Neural progenitor cell (in vitro differentiated cells): ENCODE measurements at regions not wholly inside any gene's neighbourhood (a gene's known extent, or its start where the extent isn't known, plus 50 kb on each side); places are given as distances from the start of the nearest gene placed in this dataset.

Source experiments
- DNase-seq: peaks from one replicate; pipeline ENCODE4 v3.0.0-alpha.2; 2016; ENCODE audit warnings: low spot score
- H2AFZ ChIP-seq: fragments of 200-600 bp; sonication (generic); replicated peaks from 2 replicates; pipeline ENCODE4 v1.6.1; 2016; ENCODE audit warnings: antibody characterized with exemption
- H3F3A ChIP-seq: fragments of 200-600 bp; sonication (generic); 2 replicates; pipeline ENCODE4 v1.6.1; 2016; ENCODE audit warnings: antibody characterized with exemption, low read depth
- H3K27ac ChIP-seq: fragments of 200-600 bp; sonication (generic); 2 replicates; pipeline ENCODE4 v1.5.1; 2016; ENCODE audit warnings: mild to moderate bottlenecking
- H3K27me3 ChIP-seq: fragments of 200-600 bp; sonication (generic); 2 replicates; pipeline ENCODE4 v1.6.1; 2016; ENCODE audit warnings: mild to moderate bottlenecking, moderate library complexity
- H3K36me3 ChIP-seq: fragments of 200-600 bp; sonication (generic); 2 replicates; pipeline ENCODE4 v1.5.1; 2016
- H3K4me1 ChIP-seq: fragments of 200-600 bp; sonication (generic); 2 replicates; pipeline ENCODE4 v1.6.1; 2016; ENCODE audit warnings: mixed run types
- H3K4me2 ChIP-seq: fragments of 200-600 bp; sonication (generic); 2 replicates; pipeline ENCODE4 v1.6.1; 2016
- H3K4me3 ChIP-seq: fragments of 200-600 bp; sonication (generic); 2 replicates; pipeline ENCODE4 v1.5.1; 2016
- H3K79me2 ChIP-seq: fragments of 200-600 bp; sonication (generic); 2 replicates; pipeline ENCODE4 v1.6.1; 2016; ENCODE audit warnings: low read depth
- H3K9ac ChIP-seq: fragments of 200-600 bp; sonication (generic); 2 replicates; pipeline ENCODE4 v1.6.1; 2016
- H3K9me3 ChIP-seq: fragments of 200-600 bp; sonication (generic); 2 replicates; pipeline ENCODE4 v1.5.1; 2016; ENCODE audit warnings: low read depth
- H4K20me1 ChIP-seq: fragments of 200-600 bp; sonication (generic); 2 replicates; pipeline ENCODE4 v1.6.1; 2016; ENCODE audit warnings: low read depth
- H3K27ac Mint-ChIP-seq: 3 replicates; pipeline ENCODE4 v1.8.0; 2021; ENCODE audit warnings: mixed read lengths
- H3K27me3 Mint-ChIP-seq: 2 replicates; pipeline ENCODE4 v1.8.0; 2022; ENCODE audit warnings: low read depth, mild to moderate bottlenecking, inconsistent platforms, moderate library complexity, mixed read lengths; ENCODE audit not compliant: insufficient read depth
- H3K36me3 Mint-ChIP-seq: 3 replicates; pipeline ENCODE4 v1.8.0; 2021; ENCODE audit warnings: mixed read lengths
- H3K4me1 Mint-ChIP-seq: 3 replicates; pipeline ENCODE4 v1.8.0; 2021; ENCODE audit warnings: mixed read lengths
- H3K4me3 Mint-ChIP-seq: 3 replicates; pipeline ENCODE4 v1.8.0; 2021; ENCODE audit warnings: mild to moderate bottlenecking, moderate library complexity, mixed read lengths
- H3K9me3 Mint-ChIP-seq: 3 replicates; pipeline ENCODE4 v1.8.0; 2020; ENCODE audit warnings: mixed read lengths
- EZH2 ChIP-seq: fragments of 200-600 bp; sonication (generic); IDR thresholded peaks from 2 replicates; pipeline ENCODE4 v1.6.1; 2017; ENCODE audit warnings: antibody characterized with exemption, mild to moderate bottlenecking, moderate library complexity
- EZH2phosphoT487 ChIP-seq: fragments of 200-600 bp; sonication (generic); IDR thresholded peaks from 2 replicates; pipeline ENCODE4 v1.6.1; 2017; ENCODE audit warnings: antibody characterized with exemption
- TF ChIP-seq, protein P1 (sequence below): fragments of 200-600 bp; sonication (generic); IDR thresholded peaks from 2 replicates; pipeline ENCODE4 v1.5.1; 2017; ENCODE audit warnings: antibody characterized with exemption, mild to moderate bottlenecking

DNA sequence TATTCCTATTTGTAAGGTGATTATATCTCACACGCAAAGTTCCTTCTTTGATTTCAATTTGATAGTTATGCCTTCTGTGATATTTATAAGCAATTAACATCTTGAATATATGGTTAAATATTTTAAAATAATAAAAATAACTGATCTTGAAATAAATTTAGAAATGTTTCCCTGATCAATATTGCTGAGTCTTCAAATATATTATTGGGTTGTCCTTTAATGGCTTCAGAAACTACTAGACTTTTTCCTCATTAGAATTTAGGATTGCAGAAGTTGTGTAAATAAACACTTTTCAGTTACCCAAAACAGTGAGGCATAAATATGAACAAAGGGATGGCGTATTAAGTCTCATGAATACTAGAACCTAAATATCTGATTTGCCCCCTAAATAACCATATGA lies 252.3 kb upstream of the PRR20A start:
- no peaks in the 10 kb centered on the region for H3K9me3 Mint-ChIP-seq
- no peaks in the 10 kb centered on the region for H3K4me1 Mint-ChIP-seq
- H2AFZ ChIP-seq: no peak overlapping the region
- no peak overlapping the region for H3K27ac ChIP-seq
- H3K27me3 ChIP-seq: no peaks in the 10 kb centered on the region
- H3K36me3 Mint-ChIP-seq: no peaks in the 10 kb centered on the region
- H3K79me2 ChIP-seq: no peaks in the 10 kb centered on the region
- H4K20me1 ChIP-seq: no peaks in the 10 kb centered on the region
- H3K4me2 ChIP-seq: no peak overlapping the region
- no peak for DNase-seq
- no peak overlapping the region for H3K27ac Mint-ChIP-seq
- peaks cover 3% of the 10 kb centered on the region for H3K27me3 Mint-ChIP-seq
- no peak overlapping the region for H3K4me3 Mint-ChIP-seq
- H3K4me1 ChIP-seq: no peaks in the 10 kb centered on the region
- no peaks in the 10 kb centered on the region for H3K36me3 ChIP-seq
- no peaks in the 10 kb centered on the region for H3K9me3 ChIP-seq
- H3K9ac ChIP-seq: no peak overlapping the region
- TF ChIP-seq EZH2phosphoT487 (no peak), EZH2 (no peak)
- TF ChIP-seq, protein P1, sequence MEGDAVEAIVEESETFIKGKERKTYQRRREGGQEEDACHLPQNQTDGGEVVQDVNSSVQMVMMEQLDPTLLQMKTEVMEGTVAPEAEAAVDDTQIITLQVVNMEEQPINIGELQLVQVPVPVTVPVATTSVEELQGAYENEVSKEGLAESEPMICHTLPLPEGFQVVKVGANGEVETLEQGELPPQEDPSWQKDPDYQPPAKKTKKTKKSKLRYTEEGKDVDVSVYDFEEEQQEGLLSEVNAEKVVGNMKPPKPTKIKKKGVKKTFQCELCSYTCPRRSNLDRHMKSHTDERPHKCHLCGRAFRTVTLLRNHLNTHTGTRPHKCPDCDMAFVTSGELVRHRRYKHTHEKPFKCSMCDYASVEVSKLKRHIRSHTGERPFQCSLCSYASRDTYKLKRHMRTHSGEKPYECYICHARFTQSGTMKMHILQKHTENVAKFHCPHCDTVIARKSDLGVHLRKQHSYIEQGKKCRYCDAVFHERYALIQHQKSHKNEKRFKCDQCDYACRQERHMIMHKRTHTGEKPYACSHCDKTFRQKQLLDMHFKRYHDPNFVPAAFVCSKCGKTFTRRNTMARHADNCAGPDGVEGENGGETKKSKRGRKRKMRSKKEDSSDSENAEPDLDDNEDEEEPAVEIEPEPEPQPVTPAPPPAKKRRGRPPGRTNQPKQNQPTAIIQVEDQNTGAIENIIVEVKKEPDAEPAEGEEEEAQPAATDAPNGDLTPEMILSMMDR: no peak
- H3F3A ChIP-seq: no peaks in the 10 kb centered on the region
- no peak overlapping the region for H3K4me3 ChIP-seq

DNA sequence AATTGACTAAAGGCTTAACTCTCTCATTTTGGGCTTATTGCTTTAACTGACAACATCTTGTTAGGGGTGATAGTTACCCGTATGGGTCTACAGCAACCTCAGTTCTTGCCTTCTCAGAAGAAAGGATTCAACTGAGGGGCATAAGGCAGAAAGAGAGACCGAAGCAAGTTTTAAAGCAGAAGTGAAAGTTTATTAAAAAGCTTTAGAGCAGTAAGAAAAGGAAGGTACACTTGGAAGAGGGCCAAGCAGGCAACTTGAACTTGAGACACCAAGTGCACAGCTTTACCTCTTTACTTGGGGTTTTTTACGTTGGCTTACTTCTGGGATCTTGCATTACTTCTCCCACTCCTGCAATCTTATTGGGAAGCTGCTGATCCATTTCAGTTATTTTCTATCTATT lies 246.9 kb upstream of the PRR20A start:
- no peaks in the 10 kb centered on the region for H3K27me3 Mint-ChIP-seq

GRCh38 chr13:56900549-56901279 lies 240.0 kb upstream of the PRR20A start:
- Histone ChIP-seq H3K9me3 (no peaks in the 10 kb centered on the region), H3K4me2 (no peak overlapping the region), H3F3A (no peaks in the 10 kb centered on the region), H3K27me3 (no peaks in the 10 kb centered on the region), H3K79me2 (no peaks in the 10 kb centered on the region), H3K9ac (no peak overlapping the region), H4K20me1 (no peaks in the 10 kb centered on the region), H3K4me3 (no peak overlapping the region), H3K4me1 (no peaks in the 10 kb centered on the region), H3K27ac (no peak overlapping the region), H2AFZ (no peak overlapping the region), H3K36me3 (no peaks in the 10 kb centered on the region)
- Mint-ChIP-seq H3K36me3 (no peaks in the 10 kb centered on the region), H3K4me3 (no peak overlapping the region), H3K9me3 (no peaks in the 10 kb centered on the region), H3K4me1 (no peaks in the 10 kb centered on the region), H3K27me3 (no peaks in the 10 kb centered on the region), H3K27ac (no peak overlapping the region)
- TF ChIP-seq, protein P1: no peak
- TF ChIP-seq EZH2: no peak
- TF ChIP-seq EZH2phosphoT487: no peak
- DNase-seq: no peak

More for the DNA sequence above, 246.9 kb upstream of the PRR20A start:
- Histone ChIP-seq H2AFZ (no peak overlapping the region), H3K36me3 (no peaks in the 10 kb centered on the region), H3K4me3 (no peak overlapping the region), H3K79me2 (no peaks in the 10 kb centered on the region), H3K4me2 (no peak overlapping the region), H4K20me1 (no peaks in the 10 kb centered on the region), H3K27ac (no peak overlapping the region), H3K4me1 (no peaks in the 10 kb centered on the region), H3F3A (no peaks in the 10 kb centered on the region), H3K27me3 (no peaks in the 10 kb centered on the region), H3K9ac (no peak overlapping the region), H3K9me3 (no peaks in the 10 kb centered on the region)
- no peak overlapping the region for H3K27ac Mint-ChIP-seq
- H3K4me3 Mint-ChIP-seq: no peak overlapping the region
- TF ChIP-seq, protein P1: no peak
- H3K36me3 Mint-ChIP-seq: no peaks in the 10 kb centered on the region
- H3K9me3 Mint-ChIP-seq: no peaks in the 10 kb centered on the region
- DNase-seq: no peak
- H3K4me1 Mint-ChIP-seq: no peaks in the 10 kb centered on the region
